ENCODE measurements at regions not wholly inside any gene's neighbourhood (a gene's known extent, or its start where the extent isn't known, plus 50 kb on each side); places are given as distances from the start of the nearest gene placed in this dataset.
"Not testable (repeated sequence)": the region's sequence is repeated elsewhere in the genome, so short reads cannot be mapped to it uniquely, and the experiment has no call there.

GRCh38 chr9:78692871-78693270, 395.9 kb downstream of the PSAT1 start:
- no peak for ATAC-seq
- Histone ChIP-seq H3K36me3 (no peaks in the 10 kb centered on the region), H3K27ac (no peak overlapping the region), H3K4me3 (no peak overlapping the region), H3K4me1 (no peaks in the 10 kb centered on the region), H3K27me3 (no peaks in the 10 kb centered on the region), H3K9me3 (no peaks in the 10 kb centered on the region)
- DNase-seq: no peak
- intact Hi-C loops (cut with DNase I): no loop called here
- TF ChIP-seq CTCF (IDR thresholded peaks at IDR 0.05): no peak

- H3K9me3 ChIP-seq: no peaks in the 10 kb centered on the region
- intact Hi-C loops (cut with DNase I): no loop called here
- ATAC-seq (no peak), DNase-seq (no peak)
- no peak overlapping the region for H3K27ac ChIP-seq
- no peaks in the 10 kb centered on the region for H3K36me3 ChIP-seq
- TF ChIP-seq CTCF (IDR thresholded peaks at IDR 0.05): no peak
- no peak overlapping the region for H3K4me3 ChIP-seq
- no peaks in the 10 kb centered on the region for H3K4me1 ChIP-seq
- H3K27me3 ChIP-seq: no peaks in the 10 kb centered on the region
Measured at GRCh38 chr9:78694974-78695373, 398.0 kb downstream of the PSAT1 start.

GRCh38 chr9:78695519-78695918, 398.6 kb downstream of the PSAT1 start:
- Histone ChIP-seq H3K4me3 (no peak overlapping the region), H3K4me1 (no peaks in the 10 kb centered on the region), H3K9me3 (no peaks in the 10 kb centered on the region), H3K27me3 (no peaks in the 10 kb centered on the region), H3K36me3 (no peaks in the 10 kb centered on the region), H3K27ac (no peak overlapping the region)
- no peak for TF ChIP-seq CTCF (IDR thresholded peaks at IDR 0.05)
- intact Hi-C loops (cut with DNase I): no loop called here
- DNase-seq (no peak), ATAC-seq (peak; percentile 48)

- Histone ChIP-seq H3K4me1 (no peaks in the 10 kb centered on the region), H3K9me3 (no peaks in the 10 kb centered on the region), H3K27me3 (no peaks in the 10 kb centered on the region), H3K27ac (no peak overlapping the region), H3K36me3 (no peaks in the 10 kb centered on the region), H3K4me3 (no peak overlapping the region)
- ATAC-seq (no peak), DNase-seq (no peak)
- no peak for TF ChIP-seq CTCF (IDR thresholded peaks at IDR 0.05)
- intact Hi-C loops (cut with DNase I): no loop called here
Measured at GRCh38 chr9:78697618-78698017, 400.7 kb downstream of the PSAT1 start.

- TF ChIP-seq CTCF (IDR thresholded peaks at IDR 0.05): no peak
- DNase-seq (no peak), ATAC-seq (no peak)
- H3K4me1 ChIP-seq: no peaks in the 10 kb centered on the region
- no peaks in the 10 kb centered on the region for H3K9me3 ChIP-seq
- no peaks in the 10 kb centered on the region for H3K27me3 ChIP-seq
- H3K36me3 ChIP-seq: no peaks in the 10 kb centered on the region
- H3K4me3 ChIP-seq: no peak overlapping the region
- H3K27ac ChIP-seq: no peak overlapping the region
- intact Hi-C loops (cut with DNase I): no loop called here
Measured at GRCh38 chr9:78698371-78698770, 401.4 kb downstream of the PSAT1 start.

GRCh38 chr9:78699217-78699616, 402.3 kb downstream of the PSAT1 start:
- ATAC-seq; H3K4me3 ChIP-seq; H3K27me3 ChIP-seq; H3K4me1 ChIP-seq; H3K27ac ChIP-seq; intact Hi-C loops (cut with DNase I); H3K36me3 ChIP-seq; DNase-seq; H3K9me3 ChIP-seq: not testable (repeated sequence)

All from upper lobe of right lung (tissue), 1 donor.